Activated naive CD4-positive, alpha-beta T cell treated with anti-CD3 and anti-CD28 coated beads, Interleukin-2, amount 50 U/mL, for 24 hours (primary cell): ENCODE measurements at regions not wholly inside any gene's neighbourhood (a gene's known extent, or its start where the extent isn't known, plus 50 kb on each side); places are given as distances from the start of the nearest gene placed in this dataset.
"Not testable (repeated sequence)": the region's sequence is repeated elsewhere in the genome, so short reads cannot be mapped to it uniquely, and the experiment has no call there.

Source experiments
- H3K27ac Mint-ChIP-seq: one replicate; pipeline ENCODE4 v1.8.0; 2021; ENCODE audit warnings: mild to moderate bottlenecking, mixed read lengths
- H3K27me3 Mint-ChIP-seq: one replicate; pipeline ENCODE4 v1.8.0; 2021; ENCODE audit warnings: mixed read lengths
- H3K36me3 Mint-ChIP-seq: one replicate; pipeline ENCODE4 v1.8.0; 2021; ENCODE audit warnings: mixed read lengths
- H3K4me1 Mint-ChIP-seq: one replicate; pipeline ENCODE4 v1.8.0; 2021; ENCODE audit warnings: mixed read lengths
- H3K4me3 Mint-ChIP-seq: one replicate; pipeline ENCODE4 v1.8.0; 2021; ENCODE audit warnings: mild to moderate bottlenecking, mixed read lengths
- H3K9me3 Mint-ChIP-seq: one replicate; pipeline ENCODE4 v1.8.0; 2021; ENCODE audit warnings: mixed read lengths

GRCh38 chr13:54489359-54489758, 1460.7 kb downstream of the OLFM4 start:
- H3K27ac Mint-ChIP-seq, result no peak overlapping the region
- no peaks in the 10 kb centered on the region for H3K27me3 Mint-ChIP-seq
- H3K9me3 Mint-ChIP-seq, result peaks cover 16% of the 10 kb centered on the region
- no peak overlapping the region for H3K4me3 Mint-ChIP-seq
- no peaks in the 10 kb centered on the region for H3K4me1 Mint-ChIP-seq
- H3K36me3 Mint-ChIP-seq, result no peaks in the 10 kb centered on the region

GRCh38 chr13:54492995-54493394, 1464.4 kb downstream of the OLFM4 start:
- no peak overlapping the region for H3K27ac Mint-ChIP-seq
- no peak overlapping the region for H3K4me3 Mint-ChIP-seq
- H3K36me3 Mint-ChIP-seq, result no peaks in the 10 kb centered on the region
- H3K27me3 Mint-ChIP-seq, result no peaks in the 10 kb centered on the region
- peaks cover 26% of the 10 kb centered on the region for H3K9me3 Mint-ChIP-seq
- no peaks in the 10 kb centered on the region for H3K4me1 Mint-ChIP-seq

DNA sequence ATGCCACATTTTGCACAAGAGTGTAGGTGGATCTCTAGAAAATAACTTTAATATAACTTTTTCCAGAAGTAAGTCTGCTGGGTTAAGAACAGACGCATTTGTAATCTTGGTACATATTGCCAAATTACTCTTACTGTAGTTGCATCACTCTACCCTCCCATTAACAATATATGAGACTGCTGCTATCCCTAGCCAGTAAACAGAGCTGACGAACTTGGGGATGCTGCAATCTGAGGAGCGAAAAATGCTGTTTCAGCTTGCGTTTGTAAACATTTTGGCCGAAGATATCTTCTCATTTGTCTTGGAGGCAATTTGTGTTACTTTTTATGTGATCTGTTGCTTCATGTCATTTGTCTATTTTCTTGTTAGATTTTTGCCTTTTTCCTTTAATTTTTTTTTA, 1482.8 kb downstream of the OLFM4 start:
- Mint-ChIP-seq H3K4me1 (no peaks in the 10 kb centered on the region), H3K27ac (no peak overlapping the region), H3K36me3 (no peaks in the 10 kb centered on the region), H3K27me3 (no peaks in the 10 kb centered on the region), H3K4me3 (no peak overlapping the region), H3K9me3 (peaks cover 10% of the 10 kb centered on the region)

GRCh38 chr13:54513254-54513653, 1484.6 kb downstream of the OLFM4 start:
- Mint-ChIP-seq H3K27ac (no peak overlapping the region), H3K4me1 (no peaks in the 10 kb centered on the region), H3K27me3 (no peaks in the 10 kb centered on the region), H3K9me3 (peaks cover 7% of the 10 kb centered on the region), H3K4me3 (no peak overlapping the region), H3K36me3 (no peaks in the 10 kb centered on the region)

- Mint-ChIP-seq H3K27me3 (no peaks in the 10 kb centered on the region), H3K4me1 (no peaks in the 10 kb centered on the region), H3K9me3 (peaks cover 9% of the 10 kb centered on the region), H3K36me3 (no peaks in the 10 kb centered on the region), H3K27ac (no peak overlapping the region), H3K4me3 (no peak overlapping the region)
These were observed 1507.5 kb downstream of the OLFM4 start for GRCh38 chr13:54536112-54536511.

DNA sequence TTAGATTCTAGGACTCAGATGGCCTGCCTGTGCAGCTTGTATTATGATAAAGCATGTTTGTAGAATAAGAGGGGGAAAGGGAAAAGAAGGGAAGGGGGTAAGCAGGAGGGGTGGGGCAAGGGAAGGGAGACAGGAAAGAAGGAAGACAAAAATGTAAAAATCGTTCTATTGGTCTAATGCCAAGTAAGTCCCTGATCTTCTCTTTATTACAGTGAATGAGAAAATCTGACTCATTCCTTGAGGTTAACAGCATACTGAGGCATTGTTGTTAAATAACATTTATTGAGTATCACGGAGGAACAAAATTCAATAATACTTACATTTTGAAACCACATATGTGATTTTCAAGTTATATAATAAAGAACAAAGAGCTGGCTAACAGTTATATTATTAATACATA, 1534.7 kb downstream of the OLFM4 start:
- Mint-ChIP-seq H3K4me1 (no peaks in the 10 kb centered on the region), H3K9me3 (no peaks in the 10 kb centered on the region), H3K36me3 (no peaks in the 10 kb centered on the region), H3K27me3 (no peaks in the 10 kb centered on the region), H3K27ac (no peak overlapping the region), H3K4me3 (no peak overlapping the region)

DNA sequence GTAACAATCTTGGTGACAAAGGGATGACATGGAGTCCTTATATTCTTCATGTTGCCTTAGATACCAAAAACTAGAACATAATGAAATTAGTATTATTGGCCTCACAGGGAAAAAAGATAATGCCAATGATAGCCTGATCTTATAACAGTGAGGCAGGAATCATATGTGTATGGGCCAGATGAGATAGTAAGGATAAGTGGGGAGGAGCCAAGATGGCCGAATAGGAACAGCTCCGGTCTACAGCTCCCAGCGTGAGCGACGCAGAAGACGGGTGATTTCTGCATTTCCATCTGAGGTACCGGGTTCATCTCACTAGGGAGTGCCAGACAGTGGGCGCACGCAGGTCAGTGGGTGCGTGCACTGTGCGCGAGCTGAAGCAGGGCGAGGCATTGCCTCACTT, 1543.4 kb downstream of the OLFM4 start:
- not testable (repeated sequence) for H3K36me3 Mint-ChIP-seq, H3K4me1 Mint-ChIP-seq, H3K27me3 Mint-ChIP-seq, H3K4me3 Mint-ChIP-seq, H3K27ac Mint-ChIP-seq
- peaks cover 18% of the 10 kb centered on the region for H3K9me3 Mint-ChIP-seq

DNA sequence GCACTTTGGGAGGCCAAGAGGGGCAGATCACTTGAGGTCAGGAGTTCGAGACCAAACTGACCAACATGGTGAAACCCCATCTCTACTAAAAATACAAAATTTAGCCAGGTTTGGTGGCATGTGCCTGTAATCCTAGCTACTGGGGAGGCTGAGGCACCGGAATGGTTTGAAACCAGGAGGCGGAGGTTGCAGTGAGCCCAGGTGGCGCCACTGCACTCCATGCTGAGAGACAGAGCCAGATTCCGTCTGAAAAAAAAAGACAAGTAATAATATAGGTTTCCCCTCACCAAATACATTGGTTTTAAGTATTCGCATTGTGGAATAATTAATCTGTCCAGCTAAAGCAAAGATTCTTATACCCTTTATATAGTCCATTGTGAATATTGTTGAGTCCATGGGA, 1544.6 kb downstream of the OLFM4 start:
- Mint-ChIP-seq H3K9me3 (peaks cover 18% of the 10 kb centered on the region), H3K36me3 (no peaks in the 10 kb centered on the region), H3K27me3 (no peaks in the 10 kb centered on the region), H3K27ac (no peak overlapping the region), H3K4me1 (no peaks in the 10 kb centered on the region), H3K4me3 (no peak overlapping the region)

- Mint-ChIP-seq H3K4me1 (no peaks in the 10 kb centered on the region), H3K4me3 (no peak overlapping the region), H3K27ac (no peak overlapping the region), H3K27me3 (no peaks in the 10 kb centered on the region), H3K36me3 (no peaks in the 10 kb centered on the region), H3K9me3 (peaks cover 18% of the 10 kb centered on the region)
These were observed 1546.2 kb downstream of the OLFM4 start for GRCh38 chr13:54574791-54575190.

GRCh38 chr13:54591540-54591939, 1562.9 kb downstream of the OLFM4 start:
- H3K9me3 Mint-ChIP-seq, result peaks cover 9% of the 10 kb centered on the region
- H3K27me3 Mint-ChIP-seq, result no peaks in the 10 kb centered on the region
- H3K4me1 Mint-ChIP-seq, result no peaks in the 10 kb centered on the region
- no peaks in the 10 kb centered on the region for H3K36me3 Mint-ChIP-seq
- no peak overlapping the region for H3K4me3 Mint-ChIP-seq
- H3K27ac Mint-ChIP-seq, result no peak overlapping the region

DNA sequence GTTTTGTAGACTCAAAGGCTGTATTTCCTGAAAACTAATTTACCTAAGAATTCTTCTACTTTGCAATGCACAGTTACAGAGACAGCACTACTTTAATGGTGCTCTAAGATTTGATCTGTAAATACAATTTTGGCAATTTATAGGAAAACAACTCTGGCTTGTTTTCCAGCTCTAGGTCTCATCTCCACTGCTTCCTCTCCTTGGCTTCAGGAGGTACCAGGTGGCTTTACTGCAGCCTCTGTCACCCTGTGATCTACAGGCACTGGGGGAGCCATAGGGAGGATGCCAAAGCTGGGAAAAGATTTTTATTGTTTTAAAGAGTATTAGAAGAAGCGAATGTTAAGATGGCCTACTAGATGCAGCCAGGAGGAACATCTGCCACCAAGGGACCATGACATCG, 1563.6 kb downstream of the OLFM4 start:
- Mint-ChIP-seq H3K27ac (no peak overlapping the region), H3K4me1 (no peaks in the 10 kb centered on the region), H3K9me3 (peaks cover 9% of the 10 kb centered on the region), H3K4me3 (no peak overlapping the region), H3K27me3 (no peaks in the 10 kb centered on the region), H3K36me3 (no peaks in the 10 kb centered on the region)

DNA sequence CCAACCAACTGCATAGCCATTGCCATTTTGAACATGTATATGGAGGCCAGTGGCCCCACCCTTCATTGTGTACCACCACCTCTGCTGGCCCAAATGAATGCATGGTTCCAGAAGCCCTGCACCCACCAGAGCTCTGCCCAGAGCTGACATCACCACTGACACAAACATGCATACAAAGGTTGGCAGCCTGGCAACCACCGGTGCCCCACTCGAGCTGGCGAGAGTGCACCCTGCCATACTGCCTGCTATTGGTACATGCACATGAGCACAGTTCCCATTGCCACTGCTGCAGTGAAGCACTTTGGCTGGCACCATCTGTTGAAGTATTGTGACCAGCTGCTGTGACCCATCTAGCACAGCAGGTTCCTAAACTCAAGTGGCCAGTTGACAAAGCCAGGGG, 1564.9 kb downstream of the OLFM4 start:
- H3K9me3 Mint-ChIP-seq, result peaks cover 9% of the 10 kb centered on the region
- no peaks in the 10 kb centered on the region for H3K36me3 Mint-ChIP-seq
- no peaks in the 10 kb centered on the region for H3K27me3 Mint-ChIP-seq
- no peaks in the 10 kb centered on the region for H3K4me1 Mint-ChIP-seq
- H3K4me3 Mint-ChIP-seq, result no peak overlapping the region
- no peak overlapping the region for H3K27ac Mint-ChIP-seq

GRCh38 chr13:54597540-54598088, 1569.0 kb downstream of the OLFM4 start:
- H3K9me3 Mint-ChIP-seq, result peaks cover 8% of the 10 kb centered on the region
- H3K36me3 Mint-ChIP-seq, result no peaks in the 10 kb centered on the region
- H3K27me3 Mint-ChIP-seq, result no peaks in the 10 kb centered on the region
- H3K4me3 Mint-ChIP-seq, result no peak overlapping the region
- no peaks in the 10 kb centered on the region for H3K4me1 Mint-ChIP-seq
- no peak overlapping the region for H3K27ac Mint-ChIP-seq

- H3K36me3 Mint-ChIP-seq, result no peaks in the 10 kb centered on the region
- H3K9me3 Mint-ChIP-seq, result peaks cover 10% of the 10 kb centered on the region
- no peaks in the 10 kb centered on the region for H3K27me3 Mint-ChIP-seq
- H3K4me1 Mint-ChIP-seq, result no peaks in the 10 kb centered on the region
- no peak overlapping the region for H3K27ac Mint-ChIP-seq
- no peak overlapping the region for H3K4me3 Mint-ChIP-seq
These were observed 1570.8 kb downstream of the OLFM4 start for GRCh38 chr13:54599413-54599812.

- H3K4me1 Mint-ChIP-seq, result no peaks in the 10 kb centered on the region
- H3K9me3 Mint-ChIP-seq, result peaks cover 12% of the 10 kb centered on the region
- H3K27ac Mint-ChIP-seq, result no peak overlapping the region
- H3K36me3 Mint-ChIP-seq, result no peaks in the 10 kb centered on the region
- H3K27me3 Mint-ChIP-seq, result no peaks in the 10 kb centered on the region
- H3K4me3 Mint-ChIP-seq, result no peak overlapping the region
These were observed 1578.3 kb downstream of the OLFM4 start for GRCh38 chr13:54606944-54607343.

- Mint-ChIP-seq H3K9me3 (peaks cover 12% of the 10 kb centered on the region), H3K4me3 (no peak overlapping the region), H3K27me3 (no peaks in the 10 kb centered on the region), H3K27ac (no peak overlapping the region), H3K36me3 (no peaks in the 10 kb centered on the region), H3K4me1 (no peaks in the 10 kb centered on the region)
These were observed 1578.8 kb downstream of the OLFM4 start for GRCh38 chr13:54607421-54607820.

DNA sequence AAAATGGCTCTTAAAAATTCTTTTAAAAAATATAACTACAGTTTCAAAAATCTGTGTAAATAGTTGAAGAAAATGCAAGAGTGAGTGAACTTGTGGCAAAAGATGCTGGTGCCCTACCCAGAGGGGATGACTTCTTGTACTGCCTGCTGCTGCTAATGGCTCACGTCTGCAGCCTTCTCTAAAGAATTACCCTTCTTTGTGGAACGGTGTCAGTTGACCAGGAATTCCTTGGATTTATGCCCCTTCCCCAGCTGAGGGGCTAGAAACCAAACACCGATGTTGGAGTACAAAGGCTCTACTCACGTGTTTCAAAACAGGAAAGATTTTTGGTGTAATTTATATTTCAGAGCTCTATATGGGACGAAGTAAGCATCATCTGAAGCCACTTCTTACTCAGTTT, 1582.8 kb downstream of the OLFM4 start:
- Mint-ChIP-seq H3K4me1 (no peaks in the 10 kb centered on the region), H3K27ac (no peak overlapping the region), H3K9me3 (no peaks in the 10 kb centered on the region), H3K27me3 (no peaks in the 10 kb centered on the region), H3K36me3 (no peaks in the 10 kb centered on the region), H3K4me3 (no peak overlapping the region)
